Hematopoietic multipotent progenitor cell treated with erythropoietin and hydrocortisone succinate and interleukin-3 and kit ligand, for 8 days (in vitro differentiated cells): ENCODE measurements at regions not wholly inside any gene's neighbourhood (a gene's known extent, or its start where the extent isn't known, plus 50 kb on each side); places are given as distances from the start of the nearest gene placed in this dataset.

Source experiments
- DNase-seq: peaks from one replicate; pipeline ENCODE4 v3.0.0-alpha.2; 2015

GRCh38 chr4:179509489-179509888 is 2067.3 kb upstream of the AGA start:
- DNase-seq, result no peak

GRCh38 chr4:179521952-179522351 is 2079.7 kb upstream of the AGA start:
- no peak for DNase-seq

- no peak for DNase-seq
Observed at GRCh38 chr4:179530958-179531357, 2088.7 kb upstream of the AGA start.

- DNase-seq, result no peak
Observed at GRCh38 chr4:179536694-179537093, 2094.5 kb upstream of the AGA start.

GRCh38 chr4:179539641-179540040 is 2097.4 kb upstream of the AGA start:
- DNase-seq, result no peak

- DNase-seq, result no peak
Observed at GRCh38 chr4:179543771-179544170, 2101.5 kb upstream of the AGA start.

GRCh38 chr4:179544496-179544895 is 2102.3 kb upstream of the AGA start:
- no peak for DNase-seq

- DNase-seq, result no peak
Observed at GRCh38 chr4:179552131-179552530, 2109.9 kb upstream of the AGA start.

GRCh38 chr4:179563741-179564140 is 2121.5 kb upstream of the AGA start:
- DNase-seq, result no peak

- no peak for DNase-seq
Observed at GRCh38 chr4:179569549-179569948, 2127.3 kb upstream of the AGA start.

- DNase-seq, result no peak
Observed at GRCh38 chr4:179582164-179582905, 2140.1 kb upstream of the AGA start.

- DNase-seq, result no peak
Observed at GRCh38 chr4:179583221-179583620, 2141.0 kb upstream of the AGA start.

GRCh38 chr4:179584101-179584500 is 2141.9 kb upstream of the AGA start:
- no peak for DNase-seq

- DNase-seq, result no peak
Observed at GRCh38 chr4:179585761-179586160, 2143.5 kb upstream of the AGA start.

- no peak for DNase-seq
Observed at GRCh38 chr4:179586460-179586859, 2144.2 kb upstream of the AGA start.

GRCh38 chr4:179595671-179596410 is 2153.6 kb upstream of the AGA start:
- no peak for DNase-seq

GRCh38 chr4:179596621-179597020 is 2154.4 kb upstream of the AGA start:
- no peak for DNase-seq

GRCh38 chr4:179597301-179597700 is 2155.1 kb upstream of the AGA start:
- DNase-seq, result no peak

GRCh38 chr4:179601671-179602070 is 2159.4 kb upstream of the AGA start:
- DNase-seq, result no peak

GRCh38 chr4:179605196-179605595 is 2163.0 kb upstream of the AGA start:
- no peak for DNase-seq

GRCh38 chr4:179607003-179607402 is 2164.8 kb upstream of the AGA start:
- DNase-seq, result no peak

GRCh38 chr4:179615704-179616103 is 2173.5 kb upstream of the AGA start:
- no peak for DNase-seq

- DNase-seq, result no peak
Observed at GRCh38 chr4:179618966-179619365, 2176.7 kb upstream of the AGA start.

GRCh38 chr4:179624768-179625181 is 2182.5 kb upstream of the AGA start:
- no peak for DNase-seq

GRCh38 chr4:179625406-179625805 is 2183.2 kb upstream of the AGA start:
- no peak for DNase-seq
